ENCODE measurements at regions not wholly inside any gene's neighbourhood (a gene's known extent, or its start where the extent isn't known, plus 50 kb on each side); places are given as distances from the start of the nearest gene placed in this dataset.
"Not testable (repeated sequence)": the region's sequence is repeated elsewhere in the genome, so short reads cannot be mapped to it uniquely, and the experiment has no call there.

GRCh38 chr3:5775100-5775499 lies 587.6 kb downstream of the EDEM1 start:
- TF ChIP-seq, protein P1, sequence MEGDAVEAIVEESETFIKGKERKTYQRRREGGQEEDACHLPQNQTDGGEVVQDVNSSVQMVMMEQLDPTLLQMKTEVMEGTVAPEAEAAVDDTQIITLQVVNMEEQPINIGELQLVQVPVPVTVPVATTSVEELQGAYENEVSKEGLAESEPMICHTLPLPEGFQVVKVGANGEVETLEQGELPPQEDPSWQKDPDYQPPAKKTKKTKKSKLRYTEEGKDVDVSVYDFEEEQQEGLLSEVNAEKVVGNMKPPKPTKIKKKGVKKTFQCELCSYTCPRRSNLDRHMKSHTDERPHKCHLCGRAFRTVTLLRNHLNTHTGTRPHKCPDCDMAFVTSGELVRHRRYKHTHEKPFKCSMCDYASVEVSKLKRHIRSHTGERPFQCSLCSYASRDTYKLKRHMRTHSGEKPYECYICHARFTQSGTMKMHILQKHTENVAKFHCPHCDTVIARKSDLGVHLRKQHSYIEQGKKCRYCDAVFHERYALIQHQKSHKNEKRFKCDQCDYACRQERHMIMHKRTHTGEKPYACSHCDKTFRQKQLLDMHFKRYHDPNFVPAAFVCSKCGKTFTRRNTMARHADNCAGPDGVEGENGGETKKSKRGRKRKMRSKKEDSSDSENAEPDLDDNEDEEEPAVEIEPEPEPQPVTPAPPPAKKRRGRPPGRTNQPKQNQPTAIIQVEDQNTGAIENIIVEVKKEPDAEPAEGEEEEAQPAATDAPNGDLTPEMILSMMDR (IDR thresholded peaks at IDR 0.05): not testable (repeated sequence)
- not testable (repeated sequence) for TF ChIP-seq POLR2A (IDR thresholded peaks at IDR 0.05)
